ENCODE measurements at regions not wholly inside any gene's neighbourhood (a gene's known extent, or its start where the extent isn't known, plus 50 kb on each side); places are given as distances from the start of the nearest gene placed in this dataset.

DNA sequence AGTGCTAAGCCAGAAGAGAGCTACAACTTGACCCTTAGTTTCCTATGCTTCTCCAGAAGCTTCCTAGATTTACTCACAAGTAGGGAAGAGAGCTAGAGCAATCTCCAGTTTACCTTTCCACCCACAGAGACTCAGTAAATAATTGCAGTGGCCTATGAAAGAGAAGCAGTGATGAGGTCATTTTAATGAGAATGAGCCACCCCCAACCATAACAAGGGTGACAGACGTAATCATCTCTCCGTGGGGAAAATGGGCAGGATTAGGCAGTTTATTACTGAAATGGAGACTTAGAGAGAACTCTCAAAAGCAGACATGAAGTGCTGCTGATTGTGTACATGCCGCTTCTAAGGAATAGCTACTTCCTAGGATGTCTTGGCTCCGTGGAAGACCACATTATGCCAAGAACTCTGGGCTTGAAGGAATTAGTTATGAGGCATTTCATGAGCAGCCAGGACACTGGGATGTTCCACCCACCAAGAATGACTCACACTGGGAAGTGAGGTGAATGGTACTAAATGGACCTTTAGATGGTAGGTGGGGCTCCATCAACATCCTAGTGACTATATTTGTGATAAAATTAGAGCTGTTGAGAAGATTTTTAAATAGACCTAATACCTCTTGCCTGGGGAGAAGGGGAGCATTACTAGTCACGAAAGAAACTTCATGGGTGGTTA is 160.9 kb downstream of the EDEM1 start:
- TF ChIP-seq, protein P1, sequence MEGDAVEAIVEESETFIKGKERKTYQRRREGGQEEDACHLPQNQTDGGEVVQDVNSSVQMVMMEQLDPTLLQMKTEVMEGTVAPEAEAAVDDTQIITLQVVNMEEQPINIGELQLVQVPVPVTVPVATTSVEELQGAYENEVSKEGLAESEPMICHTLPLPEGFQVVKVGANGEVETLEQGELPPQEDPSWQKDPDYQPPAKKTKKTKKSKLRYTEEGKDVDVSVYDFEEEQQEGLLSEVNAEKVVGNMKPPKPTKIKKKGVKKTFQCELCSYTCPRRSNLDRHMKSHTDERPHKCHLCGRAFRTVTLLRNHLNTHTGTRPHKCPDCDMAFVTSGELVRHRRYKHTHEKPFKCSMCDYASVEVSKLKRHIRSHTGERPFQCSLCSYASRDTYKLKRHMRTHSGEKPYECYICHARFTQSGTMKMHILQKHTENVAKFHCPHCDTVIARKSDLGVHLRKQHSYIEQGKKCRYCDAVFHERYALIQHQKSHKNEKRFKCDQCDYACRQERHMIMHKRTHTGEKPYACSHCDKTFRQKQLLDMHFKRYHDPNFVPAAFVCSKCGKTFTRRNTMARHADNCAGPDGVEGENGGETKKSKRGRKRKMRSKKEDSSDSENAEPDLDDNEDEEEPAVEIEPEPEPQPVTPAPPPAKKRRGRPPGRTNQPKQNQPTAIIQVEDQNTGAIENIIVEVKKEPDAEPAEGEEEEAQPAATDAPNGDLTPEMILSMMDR (IDR thresholded peaks at IDR 0.05; ENCODE audit: insufficient read depth, low read length, poor library complexity, severe bottlenecking): no peak
- no peak for TF ChIP-seq EZH2phosphoT487 (conservative IDR thresholded peaks at IDR 0.05; ENCODE audit: low read length)
